ENCODE measurements at regions not wholly inside any gene's neighbourhood (a gene's known extent, or its start where the extent isn't known, plus 50 kb on each side); places are given as distances from the start of the nearest gene placed in this dataset.

DNA sequence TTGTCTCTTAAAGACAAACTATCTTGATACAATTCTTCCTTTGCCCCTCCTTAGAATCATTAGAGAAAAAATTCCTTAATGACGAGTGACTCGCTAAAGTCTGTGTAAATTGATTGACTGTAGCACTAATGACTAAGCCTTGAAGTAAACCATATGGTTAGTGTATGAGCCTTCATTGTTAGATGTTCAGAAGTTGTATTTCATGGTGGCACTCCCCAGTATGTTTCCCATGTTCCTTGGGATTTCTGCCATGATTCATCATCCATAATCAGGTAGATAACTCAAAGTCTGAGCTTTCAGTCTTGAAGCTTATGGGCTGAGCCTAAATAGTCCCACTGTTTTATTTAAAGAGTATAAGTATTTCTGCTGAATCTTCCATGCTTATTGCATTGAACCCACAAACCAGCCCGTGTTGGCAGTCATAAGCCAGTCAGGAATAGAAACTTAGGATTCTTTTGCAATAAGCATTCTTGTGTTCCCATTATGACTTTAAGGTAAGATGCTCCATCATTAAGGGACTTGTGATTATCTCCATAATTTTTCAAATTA lies 371.2 kb upstream of the RARB start:
- DNase-seq = no peak

DNA sequence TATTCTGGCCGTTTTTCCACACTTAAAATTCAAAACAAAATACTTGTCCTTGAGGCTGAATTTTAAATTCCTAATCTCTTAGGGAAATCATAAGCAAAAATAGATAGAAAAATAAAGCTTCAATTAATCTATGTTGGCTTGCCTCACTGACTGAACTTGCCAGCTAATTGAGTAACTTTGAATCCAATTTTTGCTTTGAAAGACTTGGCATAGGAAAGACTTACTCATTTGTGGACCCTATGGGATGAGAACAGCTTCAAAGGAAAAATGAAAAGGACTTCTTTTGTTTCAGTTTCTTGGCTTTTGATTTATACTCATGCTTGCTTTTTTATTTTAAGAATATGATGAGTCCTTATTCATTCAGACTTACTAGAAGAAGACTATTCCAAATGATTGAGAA lies 370.7 kb upstream of the RARB start:
- no peak for DNase-seq

DNA sequence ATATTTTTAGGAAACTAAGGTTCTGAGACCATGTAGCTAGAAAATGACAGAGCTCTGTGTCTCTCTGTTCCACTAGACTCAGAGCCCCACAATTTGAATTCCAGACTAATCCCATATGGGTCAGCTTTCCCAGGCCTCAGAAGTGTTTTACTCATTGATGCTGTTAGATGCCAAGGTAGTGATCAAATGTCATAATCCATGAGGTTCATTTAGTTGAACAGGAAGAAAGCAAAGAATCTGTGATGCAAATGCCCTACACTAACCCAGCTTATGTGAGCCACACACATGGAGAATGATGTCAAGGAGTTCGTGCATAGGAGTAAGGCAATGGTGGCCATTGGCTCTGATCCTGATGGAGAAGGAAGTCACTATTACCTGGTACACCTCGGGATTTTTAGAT lies 363.4 kb upstream of the RARB start:
- no peak for DNase-seq

- no peak for DNase-seq
Measured at GRCh38 chr3:25069970-25070369, 358.1 kb upstream of the RARB start.

DNA sequence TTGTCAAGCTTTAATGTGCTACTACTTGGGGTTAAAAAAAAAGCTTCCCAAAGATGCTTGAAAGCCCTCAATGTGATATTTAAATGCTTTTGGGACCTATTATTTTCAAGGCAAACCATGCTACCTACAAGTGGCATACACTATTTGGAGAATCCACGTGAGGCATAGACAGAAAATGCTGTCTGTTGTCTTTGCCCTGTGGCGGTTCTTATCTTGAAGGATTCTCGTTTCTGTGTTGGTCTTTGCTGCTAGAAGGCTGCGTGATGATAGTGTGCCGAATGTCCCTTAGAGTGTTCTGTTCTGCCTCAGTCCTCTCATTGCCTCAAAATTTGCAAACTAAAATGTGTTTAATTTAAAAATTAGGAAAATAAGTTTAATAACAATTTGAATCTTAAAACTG lies 356.2 kb upstream of the RARB start:
- DNase-seq = no peak

GRCh38 chr3:25073423-25073822 lies 354.6 kb upstream of the RARB start:
- DNase-seq = no peak

DNA sequence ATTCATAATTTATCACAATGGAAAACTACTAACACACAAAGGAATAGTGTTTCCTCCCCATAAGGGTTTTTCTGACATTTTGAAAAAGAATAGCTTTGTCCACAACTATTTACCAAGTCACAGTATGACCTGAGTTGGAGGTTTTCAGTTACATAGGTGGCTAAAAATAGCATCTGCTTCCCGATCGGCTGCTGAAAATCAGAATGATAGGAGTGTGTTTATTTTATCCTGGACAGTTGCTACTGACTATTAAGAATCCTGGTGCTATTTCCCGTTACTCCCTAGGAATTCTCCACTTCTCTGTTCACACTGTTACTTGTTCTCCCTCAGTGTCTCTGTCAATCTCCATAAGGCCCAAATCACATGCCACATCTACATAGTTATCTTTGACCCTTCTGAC lies 353.9 kb upstream of the RARB start:
- no peak for DNase-seq

- no peak for DNase-seq
Measured at GRCh38 chr3:25080461-25080860, 347.6 kb upstream of the RARB start.

DNA sequence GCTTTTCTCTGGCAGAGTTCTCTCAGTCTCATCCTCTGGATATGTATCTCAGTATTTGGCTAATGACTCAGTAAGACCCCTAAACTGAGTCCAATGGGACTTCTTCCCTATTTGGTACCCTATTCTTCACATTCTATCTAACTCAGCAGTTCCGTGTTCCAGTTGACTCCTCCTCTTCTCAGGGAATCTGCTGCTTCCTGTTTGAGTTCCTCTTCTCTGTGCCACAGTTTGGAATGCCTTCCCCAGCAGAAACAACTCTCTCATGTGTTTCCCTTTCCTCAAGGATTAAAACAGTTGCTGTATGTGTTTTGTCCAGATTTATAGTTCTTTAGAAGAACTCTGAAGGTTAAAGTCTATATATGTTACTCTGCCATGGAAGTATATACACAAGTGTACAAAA lies 344.0 kb upstream of the RARB start:
- DNase-seq = no peak

GRCh38 chr3:25086721-25087120 lies 341.3 kb upstream of the RARB start:
- DNase-seq = no peak

DNA sequence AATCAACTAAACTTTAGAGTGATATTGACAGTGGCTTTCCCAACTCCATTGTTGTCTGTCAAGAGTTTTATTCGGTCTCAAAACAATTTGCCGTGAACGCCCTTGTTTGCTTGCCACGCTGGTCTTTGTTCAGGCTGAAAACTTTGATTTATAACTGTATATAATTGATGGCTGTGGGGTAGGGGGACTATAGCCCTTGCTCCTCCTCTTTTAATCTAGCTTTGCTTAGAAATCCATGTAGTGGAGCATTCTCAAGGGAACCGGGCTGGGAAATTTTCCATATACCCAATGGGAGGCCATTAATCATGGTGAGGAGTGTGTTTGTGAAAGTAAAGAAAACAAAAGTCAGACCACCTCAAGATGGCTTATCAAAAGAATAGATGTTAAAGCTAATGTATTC lies 339.8 kb upstream of the RARB start:
- DNase-seq = no peak

DNA sequence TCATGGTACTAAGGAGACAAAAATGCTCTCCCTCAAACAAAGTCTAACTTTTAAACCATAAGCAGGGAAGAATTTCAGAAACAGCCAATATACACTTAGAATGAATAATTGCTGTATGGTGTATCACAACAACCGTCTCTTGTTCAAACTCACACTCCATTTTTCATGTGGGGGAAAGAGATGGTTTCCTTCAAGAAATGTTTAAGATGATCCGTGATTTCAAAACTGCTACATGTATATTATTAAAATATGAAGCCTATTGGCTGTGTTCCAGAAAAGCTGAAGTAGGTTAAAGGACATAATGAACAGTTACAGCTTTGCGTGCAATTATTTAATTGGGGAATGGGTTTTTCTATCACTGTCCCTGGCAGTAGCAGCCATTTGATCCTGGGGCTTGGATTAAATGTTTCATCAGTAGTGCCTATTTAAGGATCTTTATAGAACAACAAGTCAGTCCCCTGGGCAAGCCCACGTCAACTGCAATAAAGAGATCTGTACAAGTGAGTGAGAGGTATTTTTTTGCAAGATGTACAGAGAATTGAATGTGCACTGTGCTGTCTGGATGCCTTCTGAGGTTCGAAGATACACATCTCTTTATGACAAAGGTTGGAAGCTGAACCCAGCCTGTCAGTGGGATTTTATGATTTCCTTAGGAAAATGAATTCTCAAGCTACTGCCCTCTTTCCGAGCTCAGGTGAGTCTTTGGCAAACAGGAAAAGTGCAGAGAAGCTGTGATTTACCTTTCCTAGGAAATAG lies 337.2 kb upstream of the RARB start:
- no peak for DNase-seq

DNA sequence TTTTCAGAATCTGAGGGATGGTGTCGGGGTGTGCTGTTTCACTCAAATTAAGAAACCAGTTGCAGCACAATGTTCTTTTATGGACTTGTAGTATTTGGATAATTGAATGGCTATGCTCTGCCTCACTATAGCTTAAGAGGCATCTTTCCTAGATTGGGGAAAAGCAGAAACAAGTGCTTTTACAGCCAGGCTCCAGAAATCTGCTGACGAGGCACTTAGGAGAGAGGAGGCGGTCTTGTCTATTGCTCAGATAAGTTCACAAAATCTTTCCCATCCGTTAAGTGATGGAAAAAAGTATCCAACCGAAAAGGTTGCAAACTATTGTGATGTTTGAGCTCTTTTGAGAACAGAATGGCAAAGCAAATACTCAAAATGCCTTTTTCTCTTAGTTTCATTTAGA lies 336.1 kb upstream of the RARB start:
- DNase-seq = no peak

DNA sequence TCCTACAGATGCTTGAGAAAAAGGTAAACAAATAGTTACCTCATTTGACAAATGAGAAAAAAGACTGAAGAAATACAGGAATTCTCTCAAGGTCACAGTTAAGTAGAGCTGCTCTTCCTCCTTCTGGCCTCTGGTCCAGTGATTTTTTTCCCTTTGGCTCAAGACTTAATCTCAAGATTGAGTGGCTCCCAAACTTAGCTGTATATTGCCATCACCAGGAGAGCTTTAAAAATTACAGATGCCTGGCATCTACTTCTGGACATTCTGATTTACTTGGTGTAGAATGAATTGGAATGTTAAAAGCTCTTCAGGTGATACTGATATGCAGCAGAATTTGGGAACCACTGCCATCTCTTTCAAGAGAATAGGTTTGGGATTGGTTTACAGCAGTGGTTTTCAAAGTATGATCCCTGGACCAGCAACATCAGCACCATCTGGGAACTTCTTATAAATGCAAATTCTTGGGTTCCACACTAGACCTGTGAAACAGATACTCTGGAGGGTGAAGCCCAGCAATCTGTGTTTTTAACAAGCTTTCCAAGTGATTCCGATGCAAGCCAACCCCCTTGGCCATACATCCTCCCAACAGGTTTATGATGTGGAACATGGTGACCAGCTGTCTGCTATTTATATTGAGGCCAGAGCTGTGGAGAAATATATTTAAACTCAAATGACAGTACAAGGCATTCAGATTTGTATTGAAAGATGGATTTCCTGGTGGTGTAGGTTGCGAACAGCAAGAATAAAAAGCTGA lies 333.0 kb upstream of the RARB start:
- DNase-seq = no peak

DNA sequence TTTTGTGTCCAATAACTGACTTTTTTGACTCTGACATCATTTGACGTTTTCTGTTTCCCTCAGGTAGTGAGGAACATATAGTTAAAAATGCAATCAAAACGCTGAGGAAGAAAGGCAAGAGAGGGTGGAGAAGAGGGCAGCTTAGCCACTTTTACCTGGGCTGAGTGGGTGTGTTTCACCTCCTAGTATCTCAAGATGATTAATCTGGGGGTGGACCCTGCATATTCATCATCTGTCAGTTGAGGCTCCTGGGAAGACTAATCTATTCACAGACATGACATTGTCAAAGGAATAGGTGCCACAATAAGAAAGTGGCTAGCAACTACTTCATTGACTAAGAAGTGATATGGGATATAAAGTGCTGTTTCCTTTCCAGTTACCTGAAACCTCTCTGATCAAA lies 331.5 kb upstream of the RARB start:
- no peak for DNase-seq

DNA sequence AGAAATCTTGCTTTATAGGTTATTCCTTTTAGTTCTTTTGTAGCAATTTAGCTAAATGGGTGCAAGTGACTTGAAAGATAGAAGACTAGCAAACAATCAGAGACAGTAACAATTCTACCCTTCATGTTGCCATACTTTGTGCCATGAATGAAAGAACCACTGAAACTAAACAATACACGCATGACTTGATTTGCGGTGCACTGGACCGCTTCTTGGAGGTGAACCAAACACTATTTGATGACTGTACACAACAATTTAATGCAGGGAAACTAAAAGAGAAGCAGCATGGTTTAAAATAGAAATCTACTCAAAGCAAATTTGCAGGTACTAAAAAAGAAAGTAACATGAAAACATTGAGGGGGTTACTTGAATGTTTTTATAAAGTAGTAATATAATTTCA lies 331.0 kb upstream of the RARB start:
- no peak for DNase-seq

- DNase-seq = no peak
Measured at GRCh38 chr3:25099666-25100065, 328.4 kb upstream of the RARB start.

DNA sequence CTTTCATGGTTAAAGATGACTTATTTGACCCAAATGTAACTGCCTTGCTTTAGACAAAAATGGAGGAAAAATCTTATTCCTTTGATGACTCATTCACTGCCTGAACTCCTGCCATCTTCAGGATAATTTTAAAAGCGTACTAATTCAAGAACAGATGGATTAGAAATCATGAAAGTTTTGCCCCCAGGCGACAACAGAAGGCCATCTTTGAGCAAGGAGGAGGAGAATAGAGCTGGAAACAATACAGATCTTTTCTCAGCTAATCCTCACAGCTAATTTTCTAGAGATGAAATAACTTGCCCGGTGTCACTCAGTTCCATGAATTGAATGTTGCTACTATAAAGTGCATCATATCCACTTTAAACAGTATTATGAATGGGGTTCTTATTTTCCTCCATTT lies 324.7 kb upstream of the RARB start:
- DNase-seq = no peak

- no peak for DNase-seq
Measured at GRCh38 chr3:25107918-25108617, 320.0 kb upstream of the RARB start.

GRCh38 chr3:25110642-25111041 lies 317.4 kb upstream of the RARB start:
- DNase-seq = no peak

- DNase-seq = no peak
Measured at GRCh38 chr3:25113891-25114290, 314.2 kb upstream of the RARB start.

GRCh38 chr3:25114532-25114931 lies 313.5 kb upstream of the RARB start:
- DNase-seq = no peak

GRCh38 chr3:25117005-25117593 lies 311.0 kb upstream of the RARB start:
- no peak for DNase-seq
